GM23338 (cell line): ENCODE measurements at regions not wholly inside any gene's neighbourhood (a gene's known extent, or its start where the extent isn't known, plus 50 kb on each side); places are given as distances from the start of the nearest gene placed in this dataset.

Source experiments
- ATAC-seq: fragments of 200-7000 bp; cut with Tn5 transposase; 3 replicates; pipeline ENCODE4 v1.9.1; 2020
- DNase-seq: peaks from one replicate; pipeline ENCODE4 v3.0.0-alpha.2; 2015; ENCODE audit warnings: low spot score
- H2AFZ ChIP-seq: fragments of 200-600 bp; sonication (generic); 2 replicates; pipeline ENCODE4 v1.8.0; 2016; ENCODE audit warnings: antibody characterized with exemption, mild to moderate bottlenecking, moderate library complexity
- H3F3A ChIP-seq: fragments of 200-600 bp; sonication (generic); replicated peaks from 2 replicates; pipeline ENCODE4 v1.8.0; 2017; ENCODE audit warnings: antibody characterized with exemption, mixed run types, low read depth
- H3K27ac ChIP-seq: fragments of 200-600 bp; sonication (generic); 2 replicates; pipeline ENCODE4 v1.6.1; 2016; ENCODE audit warnings: low read depth
- H3K27me3 ChIP-seq: fragments of 200-600 bp; sonication (generic); 2 replicates; pipeline ENCODE4 v1.8.0; 2016; ENCODE audit warnings: mild to moderate bottlenecking, mixed run types, moderate library complexity; ENCODE audit not compliant: insufficient read depth
- H3K36me3 ChIP-seq: fragments of 200-600 bp; sonication (generic); 2 replicates; pipeline ENCODE4 v1.8.0; 2016; ENCODE audit warnings: mild to moderate bottlenecking; ENCODE audit not compliant: insufficient read depth
- H3K4me1 ChIP-seq: fragments of 200-600 bp; sonication (generic); 2 replicates; pipeline ENCODE4 v1.8.0; 2016; ENCODE audit warnings: mild to moderate bottlenecking, moderate library complexity; ENCODE audit not compliant: insufficient read depth
- H3K4me2 ChIP-seq: fragments of 200-600 bp; sonication (generic); 2 replicates; pipeline ENCODE4 v1.7.1; 2017; ENCODE audit warnings: mixed run types
- H3K4me3 ChIP-seq: fragments of 200-600 bp; sonication (generic); 2 replicates; pipeline ENCODE4 v1.6.1; 2016; ENCODE audit warnings: mixed run types
- H3K79me2 ChIP-seq: fragments of 200-600 bp; sonication (generic); replicated peaks from 2 replicates; pipeline ENCODE4 v1.8.0; 2017; ENCODE audit warnings: mild to moderate bottlenecking; ENCODE audit not compliant: insufficient read depth
- H3K9me2 ChIP-seq: fragments of 200-600 bp; sonication (generic); 2 replicates; pipeline ENCODE4 v1.8.0; 2017; ENCODE audit not compliant: insufficient read depth
- H4K20me1 ChIP-seq: fragments of 200-600 bp; sonication (generic); replicated peaks from 2 replicates; pipeline ENCODE4 v1.8.0; 2017; ENCODE audit warnings: mild to moderate bottlenecking; ENCODE audit not compliant: insufficient read depth
- H3K27ac Mint-ChIP-seq: 2 replicates; pipeline ENCODE4 v1.8.0; 2020; ENCODE audit warnings: inconsistent platforms, mild to moderate bottlenecking, moderate library complexity, mixed read lengths
- H3K27me3 Mint-ChIP-seq: 3 replicates; pipeline ENCODE4 v1.8.0; 2022; ENCODE audit warnings: low read depth, mild to moderate bottlenecking, moderate library complexity, mixed read lengths, inconsistent platforms; ENCODE audit not compliant: insufficient read depth, poor library complexity
- H3K36me3 Mint-ChIP-seq: 3 replicates; pipeline ENCODE4 v1.8.0; 2021; ENCODE audit warnings: low read depth, mild to moderate bottlenecking, inconsistent platforms, moderate library complexity, mixed read lengths
- H3K4me1 Mint-ChIP-seq: 3 replicates; pipeline ENCODE4 v1.8.0; 2020; ENCODE audit warnings: mild to moderate bottlenecking, inconsistent platforms, mixed read lengths
- H3K4me3 Mint-ChIP-seq: 3 replicates; pipeline ENCODE4 v1.8.0; 2021; ENCODE audit warnings: moderate library complexity, mild to moderate bottlenecking, inconsistent platforms, mixed read lengths
- H3K9me3 Mint-ChIP-seq: 3 replicates; pipeline ENCODE4 v1.8.0; 2020; ENCODE audit warnings: moderate library complexity, mild to moderate bottlenecking, inconsistent platforms, mixed read lengths
- EZH2 ChIP-seq: fragments of 200-600 bp; sonication (generic); IDR thresholded peaks from one replicate; pipeline ENCODE4 v1.8.0; 2017; ENCODE audit warnings: antibody characterized with exemption, mild to moderate bottlenecking, low read depth; ENCODE audit not compliant: unreplicated experiment
- EZH2phosphoT487 ChIP-seq: fragments of 200-600 bp; sonication (generic); IDR thresholded peaks from one replicate; pipeline ENCODE4 v1.8.1; 2018; ENCODE audit warnings: antibody characterized with exemption; ENCODE audit not compliant: unreplicated experiment
- JUNB ChIP-seq: IDR thresholded peaks from one replicate; pipeline ENCODE4 v1.6.1; 2016; ENCODE audit warnings: antibody characterized with exemption; ENCODE audit not compliant: unreplicated experiment
- POLR2AphosphoS5 ChIP-seq: IDR thresholded peaks from 2 replicates; pipeline ENCODE4 v1.6.1; 2016; ENCODE audit warnings: antibody characterized with exemption, low read depth
- STAT1 ChIP-seq: IDR thresholded peaks from one replicate; pipeline ENCODE4 v1.6.1; 2016; ENCODE audit warnings: antibody characterized with exemption; ENCODE audit not compliant: unreplicated experiment
- ZNF114 ChIP-seq: fragments of 250-450 bp; sonication (Bioruptor Pico); IDR thresholded peaks from 2 replicates; pipeline ENCODE4 v1.5.0; 2020; ENCODE audit warnings: mild to moderate bottlenecking, moderate library complexity
- ZNF331 ChIP-seq: fragments of 250-450 bp; sonication (Bioruptor Pico); IDR thresholded peaks from 2 replicates; pipeline ENCODE4 v1.5.0; 2020; ENCODE audit warnings: low read depth, mild to moderate bottlenecking, moderate library complexity
- TF ChIP-seq, protein P1 (sequence below): IDR thresholded peaks from 2 replicates; pipeline ENCODE4 v1.6.1; 2016; ENCODE audit warnings: antibody characterized with exemption
- TF ChIP-seq, protein P2 (sequence below): fragments of 250-450 bp; sonication (Bioruptor Pico); IDR thresholded peaks from 2 replicates; pipeline ENCODE4 v1.5.0; 2020; ENCODE audit warnings: mild to moderate bottlenecking, moderate library complexity

DNA sequence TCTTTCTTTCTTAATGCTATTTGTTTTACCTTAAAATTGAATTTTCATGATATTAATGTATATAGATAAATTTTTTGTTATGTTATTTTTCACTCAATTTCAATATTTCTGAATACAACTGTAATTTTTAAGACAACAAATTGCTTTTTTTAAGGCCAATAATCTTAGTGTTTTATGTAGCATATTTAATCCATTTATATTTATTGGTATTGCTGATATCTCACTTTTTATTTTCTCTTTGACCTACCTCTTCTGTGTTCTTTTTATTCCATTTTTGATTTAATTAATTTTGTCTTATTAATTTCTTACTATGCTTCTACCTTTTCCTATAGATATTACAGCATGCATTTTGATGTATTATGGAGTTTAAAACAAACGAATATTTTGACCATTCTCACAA is 460.1 kb upstream of the AGA start:
- Histone ChIP-seq H4K20me1 (no peaks in the 10 kb centered on the region), H3F3A (no peaks in the 10 kb centered on the region), H2AFZ (no peak overlapping the region), H3K27me3 (no peaks in the 10 kb centered on the region), H3K27ac (no peak overlapping the region), H3K79me2 (no peaks in the 10 kb centered on the region), H3K9me2 (no peaks in the 10 kb centered on the region), H3K36me3 (no peaks in the 10 kb centered on the region), H3K4me1 (no peaks in the 10 kb centered on the region), H3K4me3 (no peak overlapping the region), H3K4me2 (no peak overlapping the region)
- ATAC-seq (no peak), DNase-seq (no peak)
- Mint-ChIP-seq H3K4me1 (no peaks in the 10 kb centered on the region), H3K9me3 (no peaks in the 10 kb centered on the region; the same call in 2 of the 3 replicates), H3K27me3 (no peaks in the 10 kb centered on the region), H3K27ac (no peak overlapping the region), H3K4me3 (no peak overlapping the region), H3K36me3 (no peaks in the 10 kb centered on the region)
- no peak for TF ChIP-seq JUNB
- TF ChIP-seq, protein P1, sequence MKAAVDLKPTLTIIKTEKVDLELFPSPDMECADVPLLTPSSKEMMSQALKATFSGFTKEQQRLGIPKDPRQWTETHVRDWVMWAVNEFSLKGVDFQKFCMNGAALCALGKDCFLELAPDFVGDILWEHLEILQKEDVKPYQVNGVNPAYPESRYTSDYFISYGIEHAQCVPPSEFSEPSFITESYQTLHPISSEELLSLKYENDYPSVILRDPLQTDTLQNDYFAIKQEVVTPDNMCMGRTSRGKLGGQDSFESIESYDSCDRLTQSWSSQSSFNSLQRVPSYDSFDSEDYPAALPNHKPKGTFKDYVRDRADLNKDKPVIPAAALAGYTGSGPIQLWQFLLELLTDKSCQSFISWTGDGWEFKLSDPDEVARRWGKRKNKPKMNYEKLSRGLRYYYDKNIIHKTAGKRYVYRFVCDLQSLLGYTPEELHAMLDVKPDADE = no peak

DNA sequence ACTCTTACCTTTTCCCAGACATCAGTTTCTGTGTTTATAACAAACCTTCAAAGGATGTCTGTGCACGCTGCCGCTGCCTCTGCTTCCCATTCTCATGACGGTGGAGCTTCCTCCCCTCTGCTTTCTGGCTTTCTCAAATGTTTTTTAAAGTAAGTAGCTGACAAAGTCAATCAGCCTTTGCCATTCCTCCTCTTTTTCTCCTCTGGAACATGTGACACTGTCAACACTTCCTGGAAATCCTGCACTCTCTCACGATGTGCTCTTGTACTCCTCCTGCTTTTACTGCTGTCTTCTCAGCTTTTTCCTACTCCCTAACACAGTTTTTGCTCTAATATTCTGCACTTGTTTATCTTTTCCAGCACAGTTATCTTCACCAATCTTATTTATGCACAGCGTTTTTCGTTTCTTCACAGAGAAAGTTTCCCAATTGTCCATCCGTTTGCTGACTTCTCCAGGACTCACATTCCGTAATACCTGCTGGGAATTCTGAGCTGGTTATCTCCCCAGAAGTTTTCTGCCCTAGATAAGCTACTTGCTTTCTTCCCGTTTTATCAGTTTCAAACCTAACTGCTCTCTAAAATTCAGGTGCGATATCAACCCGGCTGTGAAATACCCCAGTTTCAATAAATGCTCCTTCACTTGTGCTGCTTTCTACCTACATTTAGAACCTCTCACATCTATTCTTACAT is 465.6 kb upstream of the AGA start:
- no peak overlapping the region for H3K4me3 Mint-ChIP-seq
- H3K79me2 ChIP-seq = no peaks in the 10 kb centered on the region
- H3K27me3 ChIP-seq = no peaks in the 10 kb centered on the region
- no peak overlapping the region for H3K4me2 ChIP-seq
- no peaks in the 10 kb centered on the region for H3K36me3 Mint-ChIP-seq
- no peaks in the 10 kb centered on the region for H3K4me1 ChIP-seq
- H3F3A ChIP-seq = no peaks in the 10 kb centered on the region
- DNase-seq = peak; percentile 7
- peak overlapping the region; percentile 67; the same call in 1 of the 2 replicates for H2AFZ ChIP-seq
- no peaks in the 10 kb centered on the region for H3K27me3 Mint-ChIP-seq
- peaks cover 7% of the 10 kb centered on the region for H3K4me1 Mint-ChIP-seq
- no peaks in the 10 kb centered on the region; the same call in 2 of the 3 replicates for H3K9me3 Mint-ChIP-seq
- H3K9me2 ChIP-seq = no peaks in the 10 kb centered on the region
- H4K20me1 ChIP-seq = no peaks in the 10 kb centered on the region
- H3K27ac ChIP-seq = no peak overlapping the region; the same call in 1 of the 2 replicates
- no peak overlapping the region for H3K4me3 ChIP-seq
- peak overlapping the region; percentile 7; the same call in 1 of the 2 replicates for H3K27ac Mint-ChIP-seq
- no peak for ATAC-seq
- no peaks in the 10 kb centered on the region for H3K36me3 ChIP-seq
- TF ChIP-seq POLR2AphosphoS5 (no peak), ZNF331 (CRISPR knock-in tag) (no peak), STAT1 (no peak), EZH2 (no peak), EZH2phosphoT487 (no peak), ZNF114 (no peak)
- TF ChIP-seq, protein P1 = no peak
- TF ChIP-seq, protein P2, sequence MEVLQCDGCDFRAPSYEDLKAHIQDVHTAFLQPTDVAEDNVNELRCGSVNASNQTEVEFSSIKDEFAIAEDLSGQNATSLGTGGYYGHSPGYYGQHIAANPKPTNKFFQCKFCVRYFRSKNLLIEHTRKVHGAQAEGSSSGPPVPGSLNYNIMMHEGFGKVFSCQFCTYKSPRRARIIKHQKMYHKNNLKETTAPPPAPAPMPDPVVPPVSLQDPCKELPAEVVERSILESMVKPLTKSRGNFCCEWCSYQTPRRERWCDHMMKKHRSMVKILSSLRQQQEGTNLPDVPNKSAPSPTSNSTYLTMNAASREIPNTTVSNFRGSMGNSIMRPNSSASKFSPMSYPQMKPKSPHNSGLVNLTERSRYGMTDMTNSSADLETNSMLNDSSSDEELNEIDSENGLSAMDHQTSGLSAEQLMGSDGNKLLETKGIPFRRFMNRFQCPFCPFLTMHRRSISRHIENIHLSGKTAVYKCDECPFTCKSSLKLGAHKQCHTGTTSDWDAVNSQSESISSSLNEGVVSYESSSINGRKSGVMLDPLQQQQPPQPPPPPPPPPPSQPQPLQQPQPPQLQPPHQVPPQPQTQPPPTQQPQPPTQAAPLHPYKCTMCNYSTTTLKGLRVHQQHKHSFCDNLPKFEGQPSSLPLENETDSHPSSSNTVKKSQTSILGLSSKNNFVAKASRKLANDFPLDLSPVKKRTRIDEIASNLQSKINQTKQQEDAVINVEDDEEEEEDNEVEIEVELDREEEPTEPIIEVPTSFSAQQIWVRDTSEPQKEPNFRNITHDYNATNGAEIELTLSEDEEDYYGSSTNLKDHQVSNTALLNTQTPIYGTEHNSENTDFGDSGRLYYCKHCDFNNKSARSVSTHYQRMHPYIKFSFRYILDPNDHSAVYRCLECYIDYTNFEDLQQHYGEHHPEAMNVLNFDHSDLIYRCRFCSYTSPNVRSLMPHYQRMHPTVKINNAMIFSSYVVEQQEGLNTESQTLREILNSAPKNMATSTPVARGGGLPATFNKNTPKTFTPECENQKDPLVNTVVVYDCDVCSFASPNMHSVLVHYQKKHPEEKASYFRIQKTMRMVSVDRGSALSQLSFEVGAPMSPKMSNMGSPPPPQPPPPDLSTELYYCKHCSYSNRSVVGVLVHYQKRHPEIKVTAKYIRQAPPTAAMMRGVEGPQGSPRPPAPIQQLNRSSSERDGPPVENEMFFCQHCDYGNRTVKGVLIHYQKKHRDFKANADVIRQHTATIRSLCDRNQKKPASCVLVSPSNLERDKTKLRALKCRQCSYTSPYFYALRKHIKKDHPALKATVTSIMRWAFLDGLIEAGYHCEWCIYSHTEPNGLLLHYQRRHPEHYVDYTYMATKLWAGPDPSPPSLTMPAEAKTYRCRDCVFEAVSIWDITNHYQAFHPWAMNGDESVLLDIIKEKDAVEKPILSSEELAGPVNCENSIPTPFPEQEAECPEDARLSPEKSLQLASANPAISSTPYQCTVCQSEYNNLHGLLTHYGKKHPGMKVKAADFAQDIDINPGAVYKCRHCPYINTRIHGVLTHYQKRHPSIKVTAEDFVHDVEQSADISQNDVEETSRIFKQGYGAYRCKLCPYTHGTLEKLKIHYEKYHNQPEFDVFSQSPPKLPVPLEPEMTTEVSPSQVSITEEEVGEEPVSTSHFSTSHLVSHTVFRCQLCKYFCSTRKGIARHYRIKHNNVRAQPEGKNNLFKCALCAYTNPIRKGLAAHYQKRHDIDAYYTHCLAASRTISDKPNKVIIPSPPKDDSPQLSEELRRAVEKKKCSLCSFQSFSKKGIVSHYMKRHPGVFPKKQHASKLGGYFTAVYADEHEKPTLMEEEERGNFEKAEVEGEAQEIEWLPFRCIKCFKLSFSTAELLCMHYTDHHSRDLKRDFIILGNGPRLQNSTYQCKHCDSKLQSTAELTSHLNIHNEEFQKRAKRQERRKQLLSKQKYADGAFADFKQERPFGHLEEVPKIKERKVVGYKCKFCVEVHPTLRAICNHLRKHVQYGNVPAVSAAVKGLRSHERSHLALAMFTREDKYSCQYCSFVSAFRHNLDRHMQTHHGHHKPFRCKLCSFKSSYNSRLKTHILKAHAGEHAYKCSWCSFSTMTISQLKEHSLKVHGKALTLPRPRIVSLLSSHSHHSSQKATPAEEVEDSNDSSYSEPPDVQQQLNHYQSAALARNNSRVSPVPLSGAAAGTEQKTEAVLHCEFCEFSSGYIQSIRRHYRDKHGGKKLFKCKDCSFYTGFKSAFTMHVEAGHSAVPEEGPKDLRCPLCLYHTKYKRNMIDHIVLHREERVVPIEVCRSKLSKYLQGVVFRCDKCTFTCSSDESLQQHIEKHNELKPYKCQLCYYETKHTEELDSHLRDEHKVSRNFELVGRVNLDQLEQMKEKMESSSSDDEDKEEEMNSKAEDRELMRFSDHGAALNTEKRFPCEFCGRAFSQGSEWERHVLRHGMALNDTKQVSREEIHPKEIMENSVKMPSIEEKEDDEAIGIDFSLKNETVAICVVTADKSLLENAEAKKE (CRISPR knock-in tag) = no peak
